Right lobe of liver (tissue), 6 donors: ENCODE measurements at regions not wholly inside any gene's neighbourhood (a gene's known extent, or its start where the extent isn't known, plus 50 kb on each side); places are given as distances from the start of the nearest gene placed in this dataset.

Experiments used
- ATAC-seq, 4 donors: fragments of 200-7000 bp; cut with Tn5 transposase; one replicate each; pipeline ENCODE4 v1.9.1; 2020; ENCODE audit warnings: mild to moderate bottlenecking in 4 of 4, moderate library complexity in 4 of 4
- DNase-seq, 3 donors: peaks; one replicate each; pipeline ENCODE4 v3.0.0-alpha.2; 2020
- H3K27ac ChIP-seq, 3 donors: fragments of 200-600 bp; one replicate each; pipeline ENCODE4 v1.8.0; 2022
- H3K27me3 ChIP-seq, 2 donors: fragments of 200-600 bp; one replicate each; pipeline ENCODE4 v1.8.0; 2022
- H3K36me3 ChIP-seq, 4 donors: fragments of 200-600 bp; sonication (generic) in 1 of 4; one replicate each; pipeline versions ENCODE4 v1.5.1 to v1.8.0; 2017 to 2022; ENCODE audit warnings: control low read depth in 1 of 4
- H3K4me1 ChIP-seq, 4 donors: fragments of 200-600 bp; sonication (generic) in 1 of 4; one replicate each; pipeline versions ENCODE4 v1.5.1 to v1.8.0; 2017 to 2022; ENCODE audit warnings: control low read depth in 1 of 4
- H3K4me3 ChIP-seq, 3 donors: fragments of 200-600 bp; one replicate each; pipeline ENCODE4 v1.8.0; 2022
- H3K9me3 ChIP-seq, 4 donors: fragments of 200-600 bp; sonication (generic) in 1 of 4; one replicate each; pipeline versions ENCODE4 v1.5.1 to v1.8.0; 2017 to 2022; ENCODE audit warnings: control low read depth in 1 of 4
- CTCF ChIP-seq, 4 donors: fragments of 200-600 bp in 3 of 4; fragments of 450-650 bp in 1 of 4; IDR thresholded peaks; one replicate each; pipeline versions ENCODE4 v1.5.1 to v1.8.0; 2016 to 2022; ENCODE audit warnings: antibody characterized with exemption in 4 of 4, mild to moderate bottlenecking in 2 of 4
- POLR2A ChIP-seq: fragments of 450-650 bp; IDR thresholded peaks from one replicate; pipeline ENCODE4 v1.6.1; 2017; ENCODE audit warnings: antibody characterized with exemption, mild to moderate bottlenecking
- WGBS: methylation state at CpG from one replicate; pipeline ENCODE4 v1.1.6; 2018; ENCODE audit warnings: low coverage, low lambda C conversion rate; ENCODE audit not compliant: insufficient coverage; ENCODE audit errors: missing lambda C conversion rate; 5-methylcytosine and 5-hydroxymethylcytosine counted together
- intact Hi-C, 2 donors: fragments of 100-400 bp; cut with DNase I; formaldehyde crosslinking; loops; one replicate each; pipeline versions ENCODE4 v1.11.2 to v1.14.1; 2022
- donor health status: DM: no; HTN: yes; CAD: no.
- donor health status: DM: no; HTN: no; CAD: no.
- donor health status: DM: no; HTN: no; CAD: no.
- donor health status: DM: no; HTN: yes; CAD: no.
- donor health status: DM: no; HTN: yes; CAD: no.

DNA sequence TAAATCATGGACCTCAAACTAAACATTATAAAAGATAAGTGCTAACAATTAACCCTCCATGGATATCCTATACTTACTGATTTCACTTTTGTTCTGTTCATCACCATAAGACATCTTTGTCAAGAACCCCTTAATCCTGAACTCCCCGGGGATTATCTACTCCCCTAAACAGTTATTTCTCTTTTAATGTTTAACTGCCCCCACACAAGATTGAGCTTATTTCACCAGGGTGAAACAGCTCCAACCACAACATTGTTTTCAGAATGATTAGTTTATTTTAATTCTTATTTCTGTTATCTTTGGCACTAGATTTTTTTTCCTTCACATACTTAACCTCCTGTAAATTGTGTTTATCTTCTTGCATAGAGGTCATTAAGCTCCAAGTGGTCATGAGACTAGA is 103.2 kb upstream of the HCN1 start:
- Histone ChIP-seq H3K36me3 (no peaks in the 10 kb centered on the region), H3K27me3 (no peaks in the 10 kb centered on the region), H3K4me3 (no peak overlapping the region), H3K27ac (no peak overlapping the region), H3K9me3 (no peaks in the 10 kb centered on the region), H3K4me1 (no peaks in the 10 kb centered on the region)
- 71% methylated on average over 1 of the region's 1 CpG for WGBS
- TF ChIP-seq POLR2A, result no peak
- intact Hi-C loops, result no loop called here
- DNase-seq (no peak), ATAC-seq (no peak)

DNA sequence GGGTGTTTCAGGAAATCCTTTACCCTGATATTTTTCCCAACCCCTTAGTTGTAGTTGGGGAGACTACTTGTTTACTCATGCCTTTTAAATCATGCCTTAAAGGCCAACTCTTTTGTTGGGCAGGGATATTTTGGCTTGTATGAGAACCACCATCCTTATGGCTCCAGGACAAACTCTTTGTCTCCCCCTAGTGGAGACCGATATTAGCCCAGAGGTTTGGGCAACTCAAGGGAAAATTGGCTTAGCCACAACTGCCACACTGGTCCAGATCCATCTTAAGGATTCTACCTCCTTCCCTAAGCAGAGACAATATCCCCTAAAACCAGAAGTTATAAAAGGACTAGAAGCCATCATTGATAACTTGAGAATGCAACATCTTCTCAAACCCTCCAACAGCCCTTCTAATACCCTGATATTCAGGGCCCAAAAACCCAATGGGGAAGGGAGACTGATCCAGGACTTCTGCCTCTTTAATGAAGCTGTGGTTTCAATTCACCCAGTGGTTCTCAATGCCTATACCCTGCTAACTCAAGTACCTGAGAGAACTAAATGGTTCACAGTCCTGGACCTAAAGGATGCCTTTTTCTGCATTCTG is 100.9 kb upstream of the HCN1 start:
- WGBS, result 0% methylated on average over 1 of the region's 1 CpG
- intact Hi-C loops, result no loop called here

DNA sequence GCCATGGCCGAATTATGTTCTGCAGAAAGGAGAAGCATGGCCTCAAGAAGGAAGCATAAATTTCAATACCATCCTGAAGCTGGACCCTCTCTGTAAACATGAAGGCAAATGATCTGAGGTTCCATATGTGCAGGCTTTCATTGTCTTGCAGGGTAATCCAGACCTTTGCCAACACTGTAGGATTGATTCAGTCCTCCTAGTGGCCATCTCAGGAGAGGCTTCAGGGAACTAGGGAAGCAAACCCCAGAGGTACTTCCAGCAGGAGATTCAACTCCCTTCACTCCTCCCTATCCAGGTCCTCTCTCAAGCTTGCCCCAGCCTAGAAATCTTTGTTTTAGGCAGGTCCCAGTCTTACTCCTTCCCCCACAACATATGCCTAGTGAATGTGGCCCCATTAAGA is 99.3 kb upstream of the HCN1 start:
- intact Hi-C loops, result no loop called here
- no peak for DNase-seq
- peak in 1 of 4 donors; percentile 21 for ATAC-seq
- Histone ChIP-seq H3K36me3 (no peaks in the 10 kb centered on the region), H3K4me1 (no peaks in the 10 kb centered on the region), H3K4me3 (no peak overlapping the region), H3K27me3 (no peaks in the 10 kb centered on the region), H3K9me3 (no peaks in the 10 kb centered on the region), H3K27ac (no peak overlapping the region)
- WGBS, result 22% methylated on average over 1 of the region's 1 CpG
- TF ChIP-seq POLR2A (no peak), CTCF (IDR thresholded peaks at IDR 0.05) (no peak)

More for the DNA sequence above, 100.9 kb upstream of the HCN1 start:
- Histone ChIP-seq H3K27me3 (no peaks in the 10 kb centered on the region), H3K9me3 (no peaks in the 10 kb centered on the region), H3K4me3 (no peak overlapping the region), H3K27ac (no peak overlapping the region), H3K4me1 (no peaks in the 10 kb centered on the region), H3K36me3 (no peaks in the 10 kb centered on the region)
- DNase-seq, result no peak
- ATAC-seq, result no peak
- TF ChIP-seq POLR2A (no peak), CTCF (IDR thresholded peaks at IDR 0.05) (peak in 2 of 4 donors; percentile 24 to 25)

GRCh38 chr5:45793638-45794532 is 97.7 kb upstream of the HCN1 start:
- Histone ChIP-seq H3K4me3 (no peak overlapping the region), H3K4me1 (no peaks in the 10 kb centered on the region), H3K36me3 (no peaks in the 10 kb centered on the region), H3K9me3 (no peaks in the 10 kb centered on the region), H3K27ac (no peak overlapping the region), H3K27me3 (no peaks in the 10 kb centered on the region)
- no peak for TF ChIP-seq POLR2A
- no peak for TF ChIP-seq CTCF (IDR thresholded peaks at IDR 0.05)
- DNase-seq (no peak), ATAC-seq (no peak)
- intact Hi-C loops, result no loop called here
- 59% methylated on average over 9 of the region's 9 CpGs for WGBS
